GM10266 (cell line): ENCODE measurements at regions not wholly inside any gene's neighbourhood (a gene's known extent, or its start where the extent isn't known, plus 50 kb on each side); places are given as distances from the start of the nearest gene placed in this dataset.

Source experiments
- DNase-seq: peaks from one replicate; pipeline ENCODE4 v3.0.0; 2012; ENCODE audit errors: extremely low spot score
- CTCF ChIP-seq: IDR thresholded peaks from 2 replicates; pipeline ENCODE4 v1.5.1; 2012; ENCODE audit warnings: mild to moderate bottlenecking, low read depth; ENCODE audit not compliant: control insufficient read depth, insufficient read depth; ENCODE audit errors: missing control alignments

- no peak for TF ChIP-seq CTCF
- DNase-seq = no peak
These were observed 498.3 kb upstream of the LRRTM4 start for GRCh38 chr2:78020491-78020890.

GRCh38 chr2:78023356-78023755 is 501.2 kb upstream of the LRRTM4 start:
- TF ChIP-seq CTCF = no peak
- DNase-seq = no peak

- TF ChIP-seq CTCF = no peak
- no peak for DNase-seq
These were observed 502.8 kb upstream of the LRRTM4 start for GRCh38 chr2:78024996-78025395.

GRCh38 chr2:78029392-78029995 is 507.3 kb upstream of the LRRTM4 start:
- no peak for TF ChIP-seq CTCF
- no peak for DNase-seq

GRCh38 chr2:78034706-78035105 is 512.5 kb upstream of the LRRTM4 start:
- no peak for DNase-seq
- TF ChIP-seq CTCF = no peak

- no peak for TF ChIP-seq CTCF
These were observed 513.6 kb upstream of the LRRTM4 start for GRCh38 chr2:78035804-78036203.

GRCh38 chr2:78051480-78051879 is 529.3 kb upstream of the LRRTM4 start:
- DNase-seq = no peak
- TF ChIP-seq CTCF = no peak

More at GRCh38 chr2:78035804-78036203, 513.6 kb upstream of the LRRTM4 start:
- no peak for DNase-seq
